Mucosa of rectum (tissue), 2 donors: ENCODE measurements at regions not wholly inside any gene's neighbourhood (a gene's known extent, or its start where the extent isn't known, plus 50 kb on each side); places are given as distances from the start of the nearest gene placed in this dataset.
"Not testable (repeated sequence)": the region's sequence is repeated elsewhere in the genome, so short reads cannot be mapped to it uniquely, and the experiment has no call there.

ENCODE experiments used
- H3K27ac ChIP-seq, 2 donors: one replicate each; pipeline ENCODE4 v1.7.0; 2013; ENCODE audit warnings: inconsistent platforms in 2 of 2, low read depth in 2 of 2, low read length in 2 of 2
- H3K27me3 ChIP-seq, 2 donors: one replicate each; pipeline ENCODE4 v1.7.0; 2013; ENCODE audit warnings: low read length in 2 of 2; ENCODE audit not compliant: control insufficient read depth in 2 of 2, insufficient read depth in 2 of 2
- H3K36me3 ChIP-seq, 2 donors: one replicate each; pipeline ENCODE4 v1.7.0; 2013; ENCODE audit warnings: low read length in 2 of 2; ENCODE audit not compliant: control insufficient read depth in 2 of 2, insufficient read depth in 2 of 2
- H3K4me1 ChIP-seq, 2 donors: one replicate each; pipeline ENCODE4 v1.7.0; 2013; ENCODE audit warnings: low read length in 2 of 2, mild to moderate bottlenecking in 1 of 2; ENCODE audit not compliant: control insufficient read depth in 2 of 2, insufficient read depth in 2 of 2
- H3K4me3 ChIP-seq, 2 donors: one replicate each; pipeline ENCODE4 v1.7.0; 2013; ENCODE audit warnings: low read length in 2 of 2
- H3K9ac ChIP-seq, 2 donors: one replicate each; pipeline ENCODE4 v1.7.0; 2013; ENCODE audit warnings: low read length in 2 of 2, low read depth in 1 of 2, mild to moderate bottlenecking in 1 of 2
- H3K9me3 ChIP-seq, 2 donors: one replicate each; pipeline ENCODE4 v1.7.0; 2013; ENCODE audit warnings: low read length in 2 of 2; ENCODE audit not compliant: control insufficient read depth in 2 of 2
- donor health status: healthy.
- donor health status: Normal muscosa, but diverticular disease.

DNA sequence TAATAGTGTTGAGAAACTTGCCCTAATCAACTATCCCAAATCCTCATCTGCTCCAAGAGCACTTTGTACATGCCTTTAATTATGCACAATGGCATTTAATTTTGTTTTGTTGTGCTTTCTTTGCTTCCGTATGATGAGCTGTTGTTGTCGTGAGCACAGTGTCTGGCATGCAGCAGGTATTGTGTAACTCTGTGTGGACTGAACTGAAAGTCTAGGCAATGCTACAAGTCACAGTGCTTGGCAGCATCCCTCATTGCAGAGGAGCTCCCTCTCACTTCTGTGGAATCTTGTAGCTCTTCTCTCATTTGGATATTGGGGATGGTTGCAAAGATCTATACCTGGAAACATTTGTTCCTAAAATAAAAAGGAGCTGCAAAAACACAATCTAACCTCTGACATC lies 502.2 kb upstream of the CA10 start:
- H3K9me3 ChIP-seq = no peaks in the 10 kb centered on the region
- no peak overlapping the region for H3K27ac ChIP-seq
- no peak overlapping the region for H3K4me3 ChIP-seq
- H3K27me3 ChIP-seq = no peaks in the 10 kb centered on the region
- no peaks in the 10 kb centered on the region for H3K36me3 ChIP-seq
- no peak overlapping the region for H3K9ac ChIP-seq
- no peaks in the 10 kb centered on the region for H3K4me1 ChIP-seq

DNA sequence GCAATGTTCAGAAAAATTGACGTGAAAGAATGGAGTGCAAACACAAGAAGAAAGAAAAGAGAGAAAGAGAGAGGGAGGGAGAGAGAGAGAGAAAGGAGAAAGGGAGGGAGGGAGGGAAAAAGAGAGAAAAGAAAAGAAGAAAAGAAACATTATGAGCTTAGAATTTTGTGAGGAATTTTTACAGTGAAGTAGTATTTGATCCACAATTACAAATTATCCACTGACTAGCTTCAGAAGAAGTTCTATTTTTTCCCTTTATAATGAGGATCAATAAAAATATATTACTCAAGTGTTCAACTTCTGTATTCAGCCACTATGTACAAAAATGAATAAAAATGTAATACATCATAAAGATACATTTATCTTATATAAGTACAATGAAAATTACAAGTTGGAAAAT lies 494.5 kb upstream of the CA10 start:
- Histone ChIP-seq H3K4me3 (no peak overlapping the region), H3K36me3 (no peaks in the 10 kb centered on the region), H3K27me3 (no peaks in the 10 kb centered on the region), H3K9me3 (no peaks in the 10 kb centered on the region), H3K4me1 (peaks cover 0 to 2% of the 10 kb centered on the region in 2 donors), H3K27ac (no peak overlapping the region), H3K9ac (no peak overlapping the region)

DNA sequence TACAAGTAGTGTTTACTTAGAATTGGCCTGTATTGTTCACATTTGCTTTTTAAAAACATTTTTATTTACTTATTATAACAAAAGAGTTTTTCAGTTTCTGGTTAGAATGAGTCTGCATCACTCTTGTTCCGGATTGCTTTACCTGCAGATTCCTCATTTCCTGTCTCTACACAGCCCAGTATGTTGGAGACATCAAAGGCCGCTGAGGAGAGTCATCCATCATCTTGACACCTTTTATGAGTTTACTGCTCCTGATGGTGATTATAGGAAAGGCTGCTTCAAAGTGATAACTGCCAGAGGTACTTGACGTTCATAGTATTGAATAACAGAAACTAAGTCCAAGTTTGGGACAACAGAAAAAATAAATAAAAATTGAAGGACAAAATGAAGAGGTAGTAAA lies 490.5 kb upstream of the CA10 start:
- Histone ChIP-seq H3K4me3 (no peak overlapping the region), H3K27ac (no peak overlapping the region), H3K9me3 (no peaks in the 10 kb centered on the region), H3K36me3 (no peaks in the 10 kb centered on the region), H3K27me3 (no peaks in the 10 kb centered on the region), H3K4me1 (peaks cover 3% of the 10 kb centered on the region in 2 donors), H3K9ac (no peak overlapping the region)

DNA sequence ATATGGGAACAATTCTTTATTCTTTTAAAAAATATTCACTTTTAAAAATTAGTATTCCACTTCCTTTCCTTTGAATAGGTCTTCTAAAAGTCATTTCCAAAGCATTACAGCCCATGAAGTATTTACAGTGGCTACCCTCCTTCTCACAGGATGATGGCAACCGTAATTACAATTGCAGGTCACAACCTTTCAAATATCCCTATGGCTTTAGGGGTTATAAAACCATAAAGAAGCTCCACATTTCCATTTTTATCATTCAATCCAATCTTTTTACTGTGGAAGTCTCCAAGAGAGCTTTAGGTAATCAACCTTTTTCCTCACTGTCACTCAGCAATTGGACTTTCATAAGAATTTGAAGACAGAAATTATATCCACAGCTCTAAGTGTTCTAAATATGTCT lies 488.9 kb upstream of the CA10 start:
- H3K36me3 ChIP-seq = no peaks in the 10 kb centered on the region
- H3K9me3 ChIP-seq = no peaks in the 10 kb centered on the region
- H3K4me1 ChIP-seq = peaks cover 3% of the 10 kb centered on the region in 2 donors
- no peak overlapping the region for H3K4me3 ChIP-seq
- no peak overlapping the region for H3K27ac ChIP-seq
- no peak overlapping the region for H3K9ac ChIP-seq
- H3K27me3 ChIP-seq = no peaks in the 10 kb centered on the region

DNA sequence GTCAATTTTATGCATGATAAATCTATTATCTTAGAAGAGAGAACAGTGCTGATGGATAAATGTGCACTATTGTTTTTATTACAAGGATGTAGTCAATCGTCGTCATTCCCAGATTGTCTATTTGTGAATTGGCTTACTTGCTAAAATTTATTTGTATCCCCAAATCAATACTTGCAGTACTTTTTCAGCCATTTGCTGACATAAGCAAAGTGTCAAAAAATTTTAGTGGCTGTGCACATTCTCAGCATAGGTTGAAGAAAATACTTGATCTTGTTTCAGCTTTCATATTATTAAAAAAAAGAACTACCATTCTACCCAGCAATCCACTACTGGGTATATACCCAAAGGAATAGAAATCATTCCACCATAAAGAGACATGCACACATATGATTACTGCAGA lies 477.9 kb upstream of the CA10 start:
- Histone ChIP-seq H3K27ac (no peak overlapping the region), H3K4me1 (no peaks in the 10 kb centered on the region), H3K27me3 (no peaks in the 10 kb centered on the region), H3K4me3 (no peak overlapping the region), H3K36me3 (no peaks in the 10 kb centered on the region), H3K9ac (no peak overlapping the region), H3K9me3 (no peaks in the 10 kb centered on the region)

DNA sequence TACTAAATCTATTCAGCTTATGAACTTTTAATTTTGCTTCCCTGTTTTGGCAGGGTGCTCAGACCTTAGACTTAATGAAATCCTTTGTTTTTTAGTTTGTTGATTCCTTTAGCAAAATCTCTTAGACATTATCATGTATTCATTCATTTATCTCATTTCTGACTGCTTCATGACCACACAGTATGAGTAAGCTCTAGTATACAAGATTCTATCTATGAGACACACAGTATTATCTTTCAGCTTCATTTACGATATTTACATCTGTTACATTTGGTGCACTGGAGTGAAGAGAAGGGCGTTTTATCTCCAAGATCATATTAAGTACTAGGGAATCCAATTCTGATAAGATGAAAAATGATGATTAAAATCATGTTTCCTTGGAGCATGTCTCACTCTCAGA lies 448.1 kb upstream of the CA10 start:
- no peak overlapping the region for H3K9ac ChIP-seq
- H3K4me1 ChIP-seq = no peaks in the 10 kb centered on the region
- H3K27ac ChIP-seq = no peak overlapping the region
- H3K9me3 ChIP-seq = no peaks in the 10 kb centered on the region
- H3K4me3 ChIP-seq = no peak overlapping the region
- H3K27me3 ChIP-seq = no peaks in the 10 kb centered on the region
- no peaks in the 10 kb centered on the region for H3K36me3 ChIP-seq

DNA sequence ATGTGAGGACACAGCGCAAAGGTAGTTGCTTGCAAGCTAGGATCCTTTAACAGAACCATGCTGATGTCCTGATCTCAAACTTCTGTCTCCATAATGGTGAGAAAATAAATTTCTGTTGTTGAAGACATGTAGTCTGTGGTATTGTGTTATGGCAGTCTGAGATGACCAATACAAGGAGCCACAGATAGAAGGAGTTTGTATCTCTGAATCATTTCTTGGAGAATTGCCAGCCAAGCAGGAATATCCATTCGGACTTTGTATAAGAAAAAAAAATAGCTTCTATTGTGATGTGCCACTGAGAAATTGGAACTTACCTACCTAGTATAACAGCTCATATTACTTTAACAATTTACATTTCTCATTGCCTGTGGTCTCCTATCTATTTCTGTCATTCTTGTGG lies 447.6 kb upstream of the CA10 start:
- Histone ChIP-seq H3K27me3 (no peaks in the 10 kb centered on the region), H3K27ac (no peak overlapping the region), H3K36me3 (no peaks in the 10 kb centered on the region), H3K4me1 (no peaks in the 10 kb centered on the region), H3K9ac (no peak overlapping the region), H3K4me3 (no peak overlapping the region), H3K9me3 (no peaks in the 10 kb centered on the region)

DNA sequence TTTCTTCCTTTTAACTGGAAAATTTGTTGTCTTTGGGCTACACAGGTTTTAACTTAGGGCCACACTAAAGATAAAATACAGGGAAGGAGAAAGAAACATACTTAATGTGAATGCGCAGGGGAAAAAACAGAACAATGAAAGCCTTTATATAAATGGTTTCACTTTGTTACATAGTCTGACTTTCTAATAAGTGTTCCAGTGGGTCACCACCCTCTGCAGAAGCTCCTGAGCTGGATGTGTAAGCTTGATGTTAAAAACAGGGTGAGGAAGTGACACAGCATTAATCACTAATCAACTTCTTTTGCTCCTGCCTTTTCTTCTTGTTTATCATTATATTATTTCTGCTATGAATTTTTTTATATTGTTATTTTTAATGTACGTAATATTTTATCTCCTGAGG lies 445.6 kb upstream of the CA10 start:
- Histone ChIP-seq H3K27me3 (no peaks in the 10 kb centered on the region), H3K4me1 (no peaks in the 10 kb centered on the region), H3K36me3 (no peaks in the 10 kb centered on the region), H3K9me3 (no peaks in the 10 kb centered on the region), H3K9ac (no peak overlapping the region), H3K27ac (no peak overlapping the region), H3K4me3 (no peak overlapping the region)

DNA sequence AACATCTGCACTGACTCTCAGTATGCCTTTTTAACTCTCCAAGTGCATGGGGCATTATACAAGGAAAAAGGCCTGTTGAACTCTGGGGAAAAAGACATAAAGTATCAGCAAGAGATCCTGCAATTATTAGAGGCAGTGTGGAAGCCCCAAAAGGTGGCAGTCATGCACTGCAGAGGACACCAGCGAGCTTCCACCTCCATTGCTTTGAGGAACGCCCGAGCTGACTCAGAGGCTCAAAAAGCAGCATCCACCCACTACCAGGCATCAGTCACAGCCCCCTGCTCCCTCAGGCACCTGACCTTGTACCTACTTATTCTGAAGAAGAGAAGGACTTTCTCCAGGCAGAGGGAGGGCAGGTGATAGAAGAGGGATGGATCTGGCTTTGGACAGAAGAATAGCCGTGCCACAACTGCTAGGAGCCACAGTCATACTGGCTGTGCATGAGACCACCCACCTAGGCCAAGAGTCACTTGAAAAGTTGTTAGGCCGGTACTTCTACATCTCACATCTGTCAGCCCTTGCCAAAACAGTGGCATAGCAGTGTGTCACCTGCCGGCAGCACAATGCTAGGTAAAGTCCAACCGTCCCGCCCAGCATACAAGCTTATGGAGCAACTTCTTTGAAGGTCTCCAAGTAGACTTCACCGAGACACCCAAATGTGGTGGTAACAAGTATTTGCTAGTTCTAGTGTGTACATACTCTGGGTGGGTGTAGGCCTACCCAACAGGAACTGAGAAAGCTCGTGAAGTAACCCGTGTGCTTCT lies 439.1 kb upstream of the CA10 start:
- H3K9me3 ChIP-seq, H3K4me3 ChIP-seq, H3K9ac ChIP-seq, H3K36me3 ChIP-seq, H3K27me3 ChIP-seq, H3K4me1 ChIP-seq, H3K27ac ChIP-seq: not testable (repeated sequence)

DNA sequence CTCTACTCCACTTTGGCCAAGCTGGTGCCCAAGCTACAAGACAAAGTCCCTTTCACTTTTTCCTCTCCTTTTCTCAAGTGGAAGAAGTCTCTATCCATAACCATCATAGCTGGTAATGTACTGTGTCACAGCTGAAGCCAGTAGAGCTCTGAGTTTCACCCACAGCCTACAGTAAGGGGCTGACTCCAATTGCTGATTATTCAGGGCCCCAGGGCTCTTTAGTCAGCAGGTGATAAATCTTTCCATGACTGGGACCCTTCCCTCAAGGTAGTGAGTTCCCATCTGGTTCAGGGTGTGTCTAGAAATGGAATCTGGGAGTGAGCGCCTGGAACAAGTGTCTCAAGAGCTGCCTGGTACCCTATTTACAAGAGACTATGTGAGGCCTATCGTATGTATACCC lies 436.0 kb upstream of the CA10 start:
- H3K4me3 ChIP-seq = no peak overlapping the region
- H3K4me1 ChIP-seq = no peaks in the 10 kb centered on the region
- H3K9ac ChIP-seq = no peak overlapping the region
- no peak overlapping the region for H3K27ac ChIP-seq
- H3K36me3 ChIP-seq = no peaks in the 10 kb centered on the region
- H3K9me3 ChIP-seq = no peaks in the 10 kb centered on the region
- H3K27me3 ChIP-seq = no peaks in the 10 kb centered on the region

DNA sequence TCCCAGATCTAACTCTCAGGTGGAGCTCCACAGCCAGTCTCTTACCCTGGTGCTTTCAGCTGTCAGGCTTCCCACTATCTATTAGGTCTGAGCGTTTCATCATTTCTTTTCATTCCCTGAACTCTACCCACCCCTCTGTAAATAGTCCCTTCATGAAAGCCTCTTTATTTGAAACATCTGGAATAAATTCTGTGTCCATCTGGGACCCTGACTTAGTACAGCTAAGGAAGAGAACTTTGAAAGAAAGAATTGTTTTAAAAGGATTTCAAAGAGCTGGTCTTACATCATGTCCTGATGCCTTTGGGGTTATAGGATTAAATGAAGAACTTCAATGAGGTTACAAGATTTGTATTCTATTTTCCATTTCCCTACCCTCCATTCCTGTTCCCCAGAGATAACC lies 388.5 kb upstream of the CA10 start:
- Histone ChIP-seq H3K4me1 (no peaks in the 10 kb centered on the region), H3K27ac (no peak overlapping the region), H3K9ac (no peak overlapping the region), H3K27me3 (no peaks in the 10 kb centered on the region), H3K4me3 (no peak overlapping the region), H3K36me3 (no peaks in the 10 kb centered on the region), H3K9me3 (no peaks in the 10 kb centered on the region)
